GM10266 (cell line): ENCODE measurements at regions not wholly inside any gene's neighbourhood (a gene's known extent, or its start where the extent isn't known, plus 50 kb on each side); places are given as distances from the start of the nearest gene placed in this dataset.

Source experiments
- DNase-seq: peaks from one replicate; pipeline ENCODE4 v3.0.0; 2012; ENCODE audit errors: extremely low spot score
- TF ChIP-seq, protein P1 (sequence below): IDR thresholded peaks from 2 replicates; pipeline ENCODE4 v1.5.1; 2012; ENCODE audit warnings: mild to moderate bottlenecking, low read depth; ENCODE audit not compliant: control insufficient read depth, insufficient read depth; ENCODE audit errors: missing control alignments

DNA sequence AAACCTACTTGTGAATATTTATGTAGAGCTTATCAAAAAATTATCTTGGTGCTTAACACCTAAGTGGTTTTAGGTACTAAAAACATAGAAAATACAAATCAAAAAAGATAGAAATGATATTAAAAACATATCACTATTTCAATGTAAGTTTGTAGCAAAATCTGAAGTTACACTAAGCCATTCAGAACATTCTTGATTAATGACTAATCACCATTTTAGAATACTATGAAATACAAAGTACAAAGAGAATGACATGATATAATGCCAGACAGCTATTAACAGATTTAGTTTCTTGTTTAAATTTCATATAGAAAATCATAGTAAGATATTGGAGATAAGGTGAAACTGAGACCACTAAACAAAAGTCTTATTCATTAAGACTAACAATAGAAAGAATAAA lies 169.7 kb upstream of the AGTR1 start:
- TF ChIP-seq, protein P1, sequence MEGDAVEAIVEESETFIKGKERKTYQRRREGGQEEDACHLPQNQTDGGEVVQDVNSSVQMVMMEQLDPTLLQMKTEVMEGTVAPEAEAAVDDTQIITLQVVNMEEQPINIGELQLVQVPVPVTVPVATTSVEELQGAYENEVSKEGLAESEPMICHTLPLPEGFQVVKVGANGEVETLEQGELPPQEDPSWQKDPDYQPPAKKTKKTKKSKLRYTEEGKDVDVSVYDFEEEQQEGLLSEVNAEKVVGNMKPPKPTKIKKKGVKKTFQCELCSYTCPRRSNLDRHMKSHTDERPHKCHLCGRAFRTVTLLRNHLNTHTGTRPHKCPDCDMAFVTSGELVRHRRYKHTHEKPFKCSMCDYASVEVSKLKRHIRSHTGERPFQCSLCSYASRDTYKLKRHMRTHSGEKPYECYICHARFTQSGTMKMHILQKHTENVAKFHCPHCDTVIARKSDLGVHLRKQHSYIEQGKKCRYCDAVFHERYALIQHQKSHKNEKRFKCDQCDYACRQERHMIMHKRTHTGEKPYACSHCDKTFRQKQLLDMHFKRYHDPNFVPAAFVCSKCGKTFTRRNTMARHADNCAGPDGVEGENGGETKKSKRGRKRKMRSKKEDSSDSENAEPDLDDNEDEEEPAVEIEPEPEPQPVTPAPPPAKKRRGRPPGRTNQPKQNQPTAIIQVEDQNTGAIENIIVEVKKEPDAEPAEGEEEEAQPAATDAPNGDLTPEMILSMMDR: no peak
- no peak for DNase-seq

DNA sequence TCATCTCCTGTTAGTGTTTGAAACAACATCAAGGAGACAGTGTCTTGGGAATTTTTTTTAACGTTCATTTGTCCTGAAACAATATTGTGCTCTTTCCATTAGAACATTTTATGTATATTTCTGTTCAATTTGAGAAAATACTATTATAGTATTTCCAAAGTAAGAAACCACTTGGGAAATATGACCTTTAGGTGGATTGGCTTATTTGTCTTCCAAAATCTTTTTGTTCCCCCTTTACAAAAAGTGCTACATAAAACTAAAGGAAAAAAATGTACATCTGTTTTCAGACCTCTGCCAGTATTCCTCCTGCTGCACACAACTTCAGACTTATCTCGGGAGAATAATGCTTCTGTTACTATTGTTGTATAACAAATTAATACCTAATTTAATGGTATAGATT lies 165.9 kb upstream of the AGTR1 start:
- TF ChIP-seq, protein P1: no peak

DNA sequence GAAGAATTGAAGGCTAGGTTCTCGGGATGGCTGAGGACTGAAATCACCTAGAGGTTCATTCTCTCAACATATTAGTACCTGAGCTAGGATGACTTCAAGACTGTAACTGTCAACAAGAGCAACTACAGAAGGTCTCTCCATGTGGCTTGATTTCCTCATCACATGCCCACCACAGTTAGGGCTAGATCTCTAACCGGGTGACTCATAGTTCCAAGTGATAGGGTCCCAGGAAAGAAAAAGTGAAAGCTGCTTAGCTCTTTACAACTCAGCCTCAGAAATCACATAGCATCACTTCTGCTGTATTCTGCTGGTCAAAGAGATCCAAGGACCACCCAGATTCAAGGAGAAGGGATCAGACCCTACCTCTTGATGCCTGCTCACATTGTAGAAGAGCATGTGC lies 165.4 kb upstream of the AGTR1 start:
- DNase-seq: no peak

More for the DNA sequence above, 165.9 kb upstream of the AGTR1 start:
- no peak for DNase-seq

DNA sequence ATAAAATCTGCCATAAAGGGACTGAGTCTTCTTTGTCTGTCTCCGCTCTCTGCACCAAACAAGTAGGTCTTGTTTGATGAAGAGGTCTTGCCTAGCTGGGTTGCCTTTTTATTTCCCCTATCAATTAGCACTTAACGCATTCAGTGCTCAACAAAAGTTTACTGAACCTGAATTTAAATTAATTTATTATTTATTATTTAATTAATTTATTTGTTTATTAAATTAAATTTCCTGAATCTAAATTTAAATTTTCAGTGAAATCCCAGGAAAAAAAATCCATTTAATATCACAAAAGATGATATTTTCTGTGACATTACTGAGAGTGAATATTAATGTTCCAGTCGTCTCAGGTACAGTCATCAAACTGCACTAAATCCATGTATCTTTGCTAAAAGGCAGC lies 164.9 kb upstream of the AGTR1 start:
- no peak for DNase-seq
- TF ChIP-seq, protein P1: no peak

More for the DNA sequence above, 165.4 kb upstream of the AGTR1 start:
- TF ChIP-seq, protein P1: no peak

DNA sequence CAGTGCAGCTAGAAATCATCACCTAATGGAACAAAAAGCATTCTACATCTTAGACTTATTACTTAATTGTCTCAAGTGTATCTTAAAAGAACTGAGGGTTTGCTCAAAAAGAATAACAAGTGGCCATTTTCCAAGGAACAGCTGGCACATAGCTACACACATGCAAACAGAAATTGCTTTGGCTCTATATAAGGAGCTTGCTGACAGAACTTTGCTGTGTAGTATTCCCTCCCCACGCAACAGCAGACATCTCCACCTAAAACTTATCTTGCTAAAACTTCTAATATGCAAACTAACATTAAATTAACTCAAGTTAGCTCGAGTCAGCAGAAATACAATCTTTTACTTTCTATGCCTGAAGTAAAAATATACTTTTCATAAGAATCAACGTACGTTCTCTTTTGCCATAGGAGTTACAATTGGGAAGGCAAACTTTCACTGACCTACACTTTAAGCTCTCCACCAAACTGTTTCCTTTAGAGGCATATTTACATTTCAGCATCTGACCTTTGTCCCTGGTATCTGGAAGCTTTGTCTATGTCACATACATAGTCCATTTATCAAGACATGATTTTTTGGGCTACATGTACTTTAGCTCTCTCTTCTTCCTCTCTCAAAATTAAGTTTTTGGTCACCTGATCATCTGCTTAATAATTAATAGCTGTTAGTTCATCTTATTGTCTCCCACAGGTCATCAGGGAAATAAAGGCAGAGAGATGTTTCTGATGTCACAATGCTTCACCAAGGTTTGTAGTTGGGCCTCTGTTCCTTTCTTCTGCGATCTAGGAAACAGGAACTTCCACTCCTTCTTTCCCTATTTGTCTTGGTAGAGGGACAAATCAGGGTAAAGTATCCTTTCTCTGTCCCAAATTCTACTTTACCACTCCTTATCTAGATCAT lies 163.4 kb upstream of the AGTR1 start:
- TF ChIP-seq, protein P1: no peak
- no peak for DNase-seq

DNA sequence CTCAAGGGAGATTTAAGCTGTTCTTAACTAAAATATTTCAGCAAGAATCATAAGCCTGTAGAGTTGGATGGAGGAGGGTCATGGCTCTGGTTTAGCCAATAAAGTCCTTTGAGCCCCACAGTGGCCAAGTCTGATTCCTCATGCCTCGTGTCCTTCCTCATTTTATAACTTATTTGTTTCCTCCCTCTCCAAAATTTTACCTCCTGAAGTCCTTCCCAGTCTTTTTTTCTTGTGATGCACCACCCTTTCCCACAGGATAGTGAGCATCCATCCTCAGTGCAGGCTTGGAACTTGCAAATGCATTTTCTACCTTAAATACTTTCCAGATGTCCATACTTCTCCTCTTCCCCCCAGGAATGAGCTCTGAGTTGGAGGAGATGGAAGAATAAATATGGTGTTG lies 162.7 kb upstream of the AGTR1 start:
- no peak for DNase-seq
- TF ChIP-seq, protein P1: no peak

DNA sequence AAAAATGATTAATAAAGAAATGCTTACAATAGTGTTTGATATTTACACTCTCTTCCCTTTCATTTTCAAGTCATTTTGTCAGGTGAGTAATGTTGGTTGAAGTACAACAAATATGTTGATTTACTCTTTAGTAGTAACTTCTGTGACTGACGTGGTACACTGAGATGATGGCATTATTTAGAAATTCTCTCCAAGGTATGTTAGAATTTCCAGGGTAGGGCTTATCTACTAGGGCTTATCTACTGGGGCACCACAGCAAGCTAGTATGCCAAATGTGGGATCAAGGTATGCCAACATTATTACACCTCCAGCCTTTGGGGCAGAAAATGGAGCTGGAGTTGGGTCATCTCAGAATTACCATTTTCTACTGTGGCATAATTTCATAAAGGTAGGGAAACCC lies 157.4 kb upstream of the AGTR1 start:
- DNase-seq: no peak
- TF ChIP-seq, protein P1: no peak
